MG63 (cell line): ENCODE measurements at regions not wholly inside any gene's neighbourhood (a gene's known extent, or its start where the extent isn't known, plus 50 kb on each side); places are given as distances from the start of the nearest gene placed in this dataset.

Experiments
- DNase-seq: peaks from one replicate; pipeline ENCODE4 v3.0.0-alpha.2; 2020
- H3K27me3 ChIP-seq: fragments of 250-450 bp; sonication (Bioruptor Pico); 2 replicates; pipeline ENCODE4 v1.5.1; 2020; ENCODE audit warnings: mild to moderate bottlenecking, moderate library complexity
- H3K36me3 ChIP-seq: fragments of 250-450 bp; sonication (Bioruptor Pico); 2 replicates; pipeline ENCODE4 v1.5.1; 2020; ENCODE audit warnings: mild to moderate bottlenecking, moderate library complexity
- H3K4me3 ChIP-seq: fragments of 250-450 bp; sonication (Bioruptor Pico); 2 replicates; pipeline ENCODE4 v1.5.1; 2020; ENCODE audit warnings: mild to moderate bottlenecking, moderate library complexity
- H3K9me3 ChIP-seq: fragments of 250-450 bp; sonication (Bioruptor Pico); 2 replicates; pipeline ENCODE4 v1.5.1; 2020; ENCODE audit warnings: mild to moderate bottlenecking, moderate library complexity

DNA sequence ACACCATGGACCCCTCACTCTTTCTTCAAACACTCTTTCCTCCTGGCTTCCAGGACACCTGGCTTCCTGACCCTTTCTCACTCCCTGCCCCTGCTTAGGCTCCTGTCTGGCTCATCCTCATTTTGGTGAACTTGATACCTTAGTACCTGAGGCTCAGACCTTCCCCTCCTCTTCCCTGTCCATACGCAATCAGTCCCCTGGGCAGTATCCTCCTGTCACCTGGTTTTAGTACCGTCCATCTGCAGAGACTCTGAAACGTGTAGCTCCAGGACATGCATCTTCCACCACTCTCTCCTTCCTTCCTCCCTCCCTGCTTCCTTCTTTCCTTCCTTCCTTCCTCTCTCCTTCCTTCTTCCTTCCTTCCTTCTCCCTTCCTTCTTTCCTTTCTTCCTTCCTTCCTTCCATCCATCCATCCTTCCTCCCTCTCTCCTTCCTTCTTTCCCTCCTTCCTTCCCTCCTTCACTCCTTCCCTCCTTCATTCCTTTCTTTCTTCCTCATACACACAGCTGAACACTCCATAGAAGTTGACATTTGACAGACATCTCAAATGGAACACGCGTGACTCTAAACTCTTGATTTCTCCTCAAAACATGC is 1488.6 kb downstream of the TBC1D22A start:
- H3K27me3 ChIP-seq, result peaks cover 11% of the 10 kb centered on the region; the same call in 1 of the 2 replicates
- no peak for DNase-seq
- H3K9me3 ChIP-seq, result no peaks in the 10 kb centered on the region
- no peaks in the 10 kb centered on the region for H3K36me3 ChIP-seq
- no peak overlapping the region for H3K4me3 ChIP-seq

DNA sequence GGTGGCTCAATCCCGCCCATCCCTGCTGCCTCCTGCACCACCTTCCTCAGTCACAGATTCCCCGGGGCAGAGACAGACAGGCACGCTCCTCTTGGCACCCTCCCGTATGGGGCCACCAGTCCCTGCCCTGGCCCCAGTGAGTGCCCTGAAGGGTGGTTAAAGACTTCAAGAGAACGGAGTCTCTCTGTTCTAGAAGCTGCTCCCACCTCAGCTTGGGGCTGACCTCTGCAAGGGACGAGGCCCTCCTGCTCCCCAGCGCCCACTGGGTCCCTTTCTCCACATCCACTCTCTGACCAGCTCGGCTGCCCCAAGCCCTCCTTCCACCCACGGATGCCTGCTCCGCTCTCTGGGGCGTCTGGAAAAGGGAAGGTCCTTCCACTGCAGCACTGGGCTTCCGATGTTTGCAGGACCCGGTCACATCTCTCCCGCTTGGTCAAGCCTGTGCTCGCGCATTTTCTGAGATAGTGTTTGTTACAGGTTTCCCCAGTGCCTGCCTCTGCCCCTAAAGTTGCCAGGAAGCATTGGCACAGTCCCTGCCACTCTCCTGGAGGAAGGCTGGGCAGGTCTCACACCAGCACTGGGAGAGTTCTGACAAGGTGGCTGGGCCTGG is 1487.9 kb downstream of the TBC1D22A start:
- Histone ChIP-seq H3K36me3 (no peaks in the 10 kb centered on the region), H3K9me3 (no peaks in the 10 kb centered on the region), H3K4me3 (no peak overlapping the region), H3K27me3 (peaks cover 13% of the 10 kb centered on the region)
- no peak for DNase-seq

DNA sequence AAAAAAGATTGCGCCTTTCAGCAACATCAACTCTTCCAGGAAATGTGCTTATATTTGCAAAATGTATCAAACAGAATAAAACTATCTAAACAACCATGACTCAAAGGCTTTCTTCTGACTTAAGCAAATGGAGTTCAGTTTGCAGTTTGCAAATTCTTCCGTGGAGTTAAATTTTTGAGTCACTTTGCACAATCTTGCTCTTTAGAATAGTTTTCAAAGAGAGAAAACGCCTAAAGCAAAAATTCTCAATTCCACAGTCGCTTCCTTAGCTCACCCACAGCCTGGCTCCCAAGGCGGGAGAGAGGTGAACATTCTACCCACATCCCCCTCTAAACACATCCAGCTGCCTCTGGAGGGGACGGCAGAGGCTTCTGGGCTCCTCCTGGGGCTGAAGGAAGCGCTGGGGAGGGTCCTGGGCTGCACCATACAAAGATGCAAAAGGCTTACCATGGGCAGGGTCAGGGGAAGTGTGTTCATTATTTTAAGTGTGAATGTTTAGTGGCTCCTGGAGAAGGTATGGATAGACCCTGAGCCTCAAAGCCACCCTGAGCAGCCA is 1487.3 kb downstream of the TBC1D22A start:
- no peak for DNase-seq
- H3K4me3 ChIP-seq, result no peak overlapping the region
- peaks cover 17% of the 10 kb centered on the region for H3K27me3 ChIP-seq
- H3K36me3 ChIP-seq, result no peaks in the 10 kb centered on the region
- no peaks in the 10 kb centered on the region for H3K9me3 ChIP-seq

DNA sequence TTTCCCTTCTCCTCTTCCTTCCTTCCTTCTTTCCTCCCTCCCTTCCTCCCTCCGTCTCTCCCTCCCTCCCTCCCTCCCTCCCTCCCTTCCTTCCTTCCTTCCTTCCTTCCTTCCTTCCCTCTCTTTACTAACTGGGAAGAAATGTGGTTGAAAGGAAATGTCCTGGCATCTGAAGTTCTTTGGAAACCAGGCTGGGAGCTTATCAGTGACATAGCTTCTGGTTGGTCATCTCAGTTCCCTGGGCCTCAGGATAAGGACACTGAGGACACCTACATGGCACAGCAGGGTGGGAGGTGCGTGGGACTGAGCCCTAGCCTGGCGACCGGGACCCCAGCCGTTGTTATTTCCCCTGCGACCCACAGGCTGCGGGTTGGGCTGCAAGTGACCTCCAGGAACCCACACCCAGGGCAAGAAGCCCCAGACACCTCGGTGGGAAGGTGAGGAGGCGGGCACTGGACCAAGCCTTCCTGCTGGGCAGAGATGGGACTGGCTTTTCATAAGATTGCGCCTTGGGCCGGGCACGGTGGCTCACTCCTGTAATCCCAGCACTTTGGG is 1486.5 kb downstream of the TBC1D22A start:
- no peak overlapping the region for H3K4me3 ChIP-seq
- no peaks in the 10 kb centered on the region for H3K36me3 ChIP-seq
- no peak for DNase-seq
- H3K27me3 ChIP-seq, result peaks cover 25% of the 10 kb centered on the region
- H3K9me3 ChIP-seq, result no peaks in the 10 kb centered on the region

DNA sequence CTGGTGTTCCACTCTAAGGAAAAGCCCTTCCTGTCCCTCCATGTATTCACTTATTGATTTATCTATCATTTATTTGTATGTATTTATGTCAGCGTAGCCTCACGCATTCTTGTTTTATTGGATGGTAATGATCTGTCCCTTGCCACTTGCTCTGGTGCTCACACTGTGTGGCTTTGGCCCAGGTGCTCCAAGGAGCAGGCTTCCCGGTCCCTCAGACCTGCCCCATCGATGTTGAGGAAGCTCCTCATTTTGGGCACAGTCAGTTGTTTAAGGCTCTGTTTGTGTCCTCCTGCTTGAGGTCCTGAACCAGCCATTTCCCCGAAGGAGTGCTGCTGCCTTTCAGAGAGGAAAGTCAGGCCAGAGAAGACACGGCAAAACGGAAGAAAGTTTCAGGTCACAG is 1485.4 kb downstream of the TBC1D22A start:
- Histone ChIP-seq H3K4me3 (no peak overlapping the region), H3K36me3 (no peaks in the 10 kb centered on the region), H3K9me3 (no peaks in the 10 kb centered on the region), H3K27me3 (peaks cover 25% of the 10 kb centered on the region)
- no peak for DNase-seq

DNA sequence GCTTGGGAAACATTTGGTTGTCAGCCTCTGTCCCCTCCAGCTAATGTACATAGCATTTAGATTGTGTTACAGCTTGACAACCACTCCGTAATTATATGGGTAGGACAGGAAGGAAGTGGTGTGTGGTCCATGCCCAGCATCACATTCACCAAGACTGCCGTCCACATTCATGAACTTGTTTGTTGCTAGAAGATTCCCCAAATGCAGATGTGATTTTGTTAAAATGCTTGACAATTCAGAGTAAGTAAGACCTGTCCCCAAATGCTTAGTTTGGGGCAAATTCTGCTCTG is 1482.7 kb downstream of the TBC1D22A start:
- Histone ChIP-seq H3K9me3 (no peaks in the 10 kb centered on the region), H3K36me3 (no peaks in the 10 kb centered on the region), H3K4me3 (no peak overlapping the region), H3K27me3 (peaks cover 22% of the 10 kb centered on the region)
- no peak for DNase-seq

DNA sequence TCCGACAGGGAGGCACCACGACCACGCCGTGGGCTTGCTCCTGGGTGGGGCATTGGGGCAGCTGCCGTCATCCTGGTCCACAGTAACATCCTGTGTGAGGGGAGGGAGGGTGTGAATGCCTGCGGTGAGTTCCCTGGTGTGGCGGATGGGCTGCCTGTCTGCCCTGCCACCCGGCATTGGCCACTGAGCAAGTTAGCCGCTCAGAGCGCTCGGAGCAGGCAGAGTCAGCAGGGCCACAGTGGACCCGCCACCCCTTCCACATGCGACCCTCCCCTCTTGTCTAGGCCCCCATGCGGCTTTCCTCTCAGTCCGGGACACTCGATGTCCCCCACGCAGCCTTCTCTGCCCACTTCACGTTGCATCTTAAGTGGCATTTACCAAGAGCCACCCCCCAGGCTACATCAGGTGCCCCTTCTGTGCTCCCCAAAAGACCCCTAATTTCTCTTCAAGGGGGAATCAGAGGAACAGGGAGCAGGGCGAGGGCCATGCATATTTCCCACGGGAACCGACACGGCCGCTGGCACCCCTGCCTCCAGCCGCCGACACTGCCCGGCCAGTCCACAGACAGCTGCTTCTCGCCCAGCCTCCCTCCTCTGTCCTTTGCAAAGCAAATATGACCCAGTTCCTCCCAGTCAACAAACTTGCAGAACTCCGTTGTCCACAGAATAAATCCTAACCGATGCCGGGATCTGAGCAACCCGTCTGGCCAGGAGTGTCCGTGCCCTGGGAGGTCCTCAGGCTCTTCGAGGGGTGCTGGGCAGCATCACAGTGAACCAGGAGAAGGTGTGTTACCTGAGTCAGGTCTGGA is 1482.1 kb downstream of the TBC1D22A start:
- no peak for DNase-seq
- Histone ChIP-seq H3K27me3 (peaks cover 17% of the 10 kb centered on the region), H3K9me3 (no peaks in the 10 kb centered on the region), H3K36me3 (no peaks in the 10 kb centered on the region), H3K4me3 (no peak overlapping the region)

DNA sequence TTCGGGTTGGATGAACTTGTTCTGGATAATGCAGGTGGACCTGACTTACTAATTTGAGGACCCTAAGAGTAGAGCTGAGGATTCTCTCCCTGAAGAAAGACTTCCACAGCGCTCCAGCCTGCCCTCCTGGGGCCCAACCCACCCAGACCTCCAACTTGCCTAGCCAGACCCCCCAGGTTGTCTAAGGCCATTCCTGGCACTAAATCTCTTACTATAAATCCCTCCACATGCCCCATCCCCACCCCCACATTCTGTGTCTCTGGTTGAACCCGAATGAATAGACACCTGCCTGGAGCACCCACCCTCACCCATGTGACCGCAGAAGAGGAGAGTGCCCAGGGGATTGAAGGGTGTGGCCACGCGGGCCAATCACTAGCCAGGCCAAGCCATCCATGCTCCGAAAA is 1480.0 kb downstream of the TBC1D22A start:
- DNase-seq, result no peak
- Histone ChIP-seq H3K27me3 (peaks cover 14% of the 10 kb centered on the region), H3K9me3 (no peaks in the 10 kb centered on the region), H3K36me3 (no peaks in the 10 kb centered on the region), H3K4me3 (no peak overlapping the region)

DNA sequence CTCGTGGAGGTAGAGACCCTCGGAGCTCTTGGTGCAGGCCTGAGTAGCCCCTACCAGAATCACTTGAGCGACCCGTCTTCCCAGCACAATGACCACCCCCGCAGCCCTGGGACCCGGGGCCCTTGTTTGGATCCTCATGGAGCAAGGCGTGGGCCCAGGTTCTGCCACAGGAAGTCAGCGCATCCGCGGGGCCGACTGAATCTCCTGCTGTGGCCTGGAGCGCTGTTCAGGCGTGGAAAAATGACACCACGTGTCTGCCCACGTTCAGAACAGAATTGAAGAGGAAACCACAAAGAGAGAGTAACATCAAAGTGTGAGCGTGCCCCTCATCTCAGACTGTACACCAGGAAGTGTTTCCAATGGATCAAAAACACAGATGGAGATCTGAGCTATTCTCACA is 1479.2 kb downstream of the TBC1D22A start:
- no peak overlapping the region for H3K4me3 ChIP-seq
- H3K27me3 ChIP-seq, result peaks cover 14% of the 10 kb centered on the region
- no peaks in the 10 kb centered on the region for H3K36me3 ChIP-seq
- DNase-seq, result no peak
- no peaks in the 10 kb centered on the region for H3K9me3 ChIP-seq

DNA sequence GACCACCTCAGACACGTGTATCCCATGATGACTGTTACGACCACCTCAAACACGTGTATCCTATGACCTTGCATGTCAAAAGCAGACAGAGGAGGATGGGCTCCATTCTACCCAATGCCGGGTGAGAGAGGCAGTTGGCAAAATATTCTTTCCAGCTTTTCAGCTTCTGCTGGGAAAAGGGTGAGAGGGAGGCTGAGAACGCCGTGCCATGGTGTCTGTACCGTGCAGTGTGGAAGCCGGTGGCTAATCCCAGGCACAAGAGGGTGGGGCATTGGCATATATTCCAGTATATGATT is 1478.4 kb downstream of the TBC1D22A start:
- H3K36me3 ChIP-seq, result no peaks in the 10 kb centered on the region
- no peak for DNase-seq
- H3K9me3 ChIP-seq, result no peaks in the 10 kb centered on the region
- H3K4me3 ChIP-seq, result no peak overlapping the region
- H3K27me3 ChIP-seq, result peaks cover 14% of the 10 kb centered on the region

DNA sequence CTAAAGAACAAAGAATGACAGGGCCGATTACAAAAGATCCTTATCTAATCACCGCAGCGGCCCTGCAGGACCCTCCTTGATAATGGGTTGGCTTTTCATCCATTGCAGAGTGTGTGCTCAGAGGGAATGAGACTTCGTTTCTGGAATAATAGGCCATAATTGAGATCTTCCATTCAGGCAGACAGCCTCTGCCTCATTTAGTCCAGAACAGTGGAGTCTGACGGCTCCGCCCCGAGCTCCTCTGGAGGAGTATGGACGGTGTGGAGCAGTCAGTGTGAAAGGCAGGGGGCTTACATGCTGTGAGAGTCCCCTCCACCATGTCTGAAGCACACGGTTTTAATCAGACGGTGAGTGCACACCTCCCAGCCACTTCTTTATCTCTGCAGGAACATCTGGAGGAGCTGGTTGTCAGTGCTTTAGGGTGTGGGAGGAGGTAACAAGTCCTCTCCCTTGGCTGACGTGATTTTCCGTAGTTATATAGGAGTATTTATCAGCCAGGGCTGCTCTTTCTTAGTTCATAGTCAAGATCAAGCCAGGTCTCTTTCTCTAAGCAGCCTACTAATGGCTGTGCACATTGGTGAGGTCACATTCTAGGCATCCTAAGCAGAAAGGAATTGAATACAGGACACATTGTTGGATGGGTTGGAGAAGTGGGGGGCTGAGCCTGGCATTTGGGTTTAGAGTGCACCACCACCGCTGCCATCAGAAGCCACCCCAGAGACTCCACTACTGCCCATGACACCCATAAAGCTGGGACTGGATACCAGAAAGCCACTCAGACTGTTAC is 1477.9 kb downstream of the TBC1D22A start:
- Histone ChIP-seq H3K27me3 (peaks cover 12% of the 10 kb centered on the region), H3K9me3 (no peaks in the 10 kb centered on the region), H3K36me3 (no peaks in the 10 kb centered on the region), H3K4me3 (no peak overlapping the region)
- DNase-seq, result no peak

DNA sequence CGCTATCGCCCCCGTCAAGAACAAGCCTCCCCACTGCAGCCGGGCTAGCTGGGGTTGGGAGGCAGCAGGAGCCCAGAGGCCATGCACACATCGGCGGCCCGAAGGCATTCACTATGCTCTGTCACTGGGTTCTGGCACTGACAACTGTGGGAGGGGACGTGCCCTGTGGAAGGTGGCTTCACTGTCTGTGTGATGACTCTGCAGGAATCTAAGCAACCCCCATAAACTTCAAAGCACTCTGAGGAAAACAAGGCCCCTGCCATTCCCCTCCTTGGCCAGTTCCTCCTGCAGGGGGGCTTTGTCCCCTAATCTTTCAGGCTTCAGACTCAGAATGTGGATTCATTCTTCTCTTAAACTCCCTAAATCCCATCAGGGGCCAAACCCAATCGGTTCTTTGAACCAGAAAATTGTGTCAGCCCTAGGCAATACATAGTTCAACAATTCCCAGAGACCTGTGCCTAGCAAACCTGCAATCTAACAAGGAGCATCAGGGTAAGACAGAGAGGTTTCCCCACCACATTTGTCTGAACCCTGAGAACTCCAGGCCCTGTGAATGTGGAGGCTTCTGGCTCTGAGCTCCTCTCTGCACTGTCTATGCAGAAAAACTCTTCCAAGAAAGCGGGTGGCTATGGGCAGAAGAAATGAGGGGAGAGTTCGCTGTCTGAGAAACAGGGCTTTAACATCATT is 1477.2 kb downstream of the TBC1D22A start:
- Histone ChIP-seq H3K9me3 (no peaks in the 10 kb centered on the region), H3K36me3 (no peaks in the 10 kb centered on the region), H3K4me3 (no peak overlapping the region), H3K27me3 (peaks cover 6% of the 10 kb centered on the region)
- no peak for DNase-seq

DNA sequence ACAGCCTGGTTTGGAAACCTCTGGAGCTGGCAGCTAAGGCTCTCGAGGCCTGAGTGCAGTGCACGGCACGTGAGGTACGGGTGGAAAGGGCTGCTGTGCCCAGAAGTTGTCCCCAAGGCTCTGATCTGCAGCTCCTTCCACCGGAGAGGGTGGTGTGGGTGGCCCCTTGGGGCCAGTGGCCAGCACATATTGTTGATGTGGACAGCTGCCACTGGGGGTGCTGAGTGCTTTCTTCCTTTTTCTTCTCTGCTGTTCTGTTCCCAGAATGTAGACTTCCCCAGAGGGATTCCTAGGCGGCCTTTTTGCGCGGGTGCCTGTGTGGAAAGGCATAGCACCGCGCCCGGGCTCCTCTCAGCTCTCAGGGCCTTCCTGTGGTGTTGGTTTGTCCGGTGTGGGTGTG is 1476.5 kb downstream of the TBC1D22A start:
- no peaks in the 10 kb centered on the region for H3K9me3 ChIP-seq
- no peak overlapping the region for H3K4me3 ChIP-seq
- DNase-seq, result no peak
- H3K27me3 ChIP-seq, result no peaks in the 10 kb centered on the region; the same call in 1 of the 2 replicates
- no peaks in the 10 kb centered on the region for H3K36me3 ChIP-seq

DNA sequence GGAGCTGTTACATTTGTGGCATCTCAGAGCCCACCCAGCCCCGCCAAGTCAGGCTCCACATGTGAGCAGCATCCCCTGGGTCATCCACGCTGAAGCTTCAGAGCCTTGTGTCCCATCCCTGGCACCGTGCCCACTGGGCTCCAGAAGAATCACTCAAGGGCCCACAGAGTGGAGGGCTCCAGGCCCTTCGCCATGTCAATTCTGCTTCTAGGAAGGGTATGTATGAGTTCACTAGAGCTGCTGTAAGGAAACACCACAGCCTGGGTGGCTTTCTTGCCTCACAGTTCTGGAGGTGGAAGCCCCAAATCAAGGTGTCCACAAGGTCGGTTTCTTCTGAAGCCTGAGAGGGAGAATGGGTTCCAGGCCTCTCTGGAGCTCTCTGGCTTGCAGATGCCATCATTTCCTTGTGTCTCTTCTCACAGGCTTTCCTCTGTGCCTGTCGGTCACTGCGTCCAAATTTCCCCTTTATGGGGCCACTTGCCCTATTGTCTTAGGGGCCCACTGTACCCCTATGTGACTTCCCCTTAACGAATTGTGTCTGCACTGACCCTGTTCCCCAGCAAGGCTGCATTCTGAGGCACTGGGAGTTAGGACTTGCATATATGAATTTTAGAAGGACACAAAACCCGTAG is 1476.0 kb downstream of the TBC1D22A start:
- peaks cover under 1% of the 10 kb centered on the region; the same call in 1 of the 2 replicates for H3K9me3 ChIP-seq
- H3K4me3 ChIP-seq, result no peak overlapping the region
- no peaks in the 10 kb centered on the region for H3K27me3 ChIP-seq
- H3K36me3 ChIP-seq, result no peaks in the 10 kb centered on the region
- no peak for DNase-seq

DNA sequence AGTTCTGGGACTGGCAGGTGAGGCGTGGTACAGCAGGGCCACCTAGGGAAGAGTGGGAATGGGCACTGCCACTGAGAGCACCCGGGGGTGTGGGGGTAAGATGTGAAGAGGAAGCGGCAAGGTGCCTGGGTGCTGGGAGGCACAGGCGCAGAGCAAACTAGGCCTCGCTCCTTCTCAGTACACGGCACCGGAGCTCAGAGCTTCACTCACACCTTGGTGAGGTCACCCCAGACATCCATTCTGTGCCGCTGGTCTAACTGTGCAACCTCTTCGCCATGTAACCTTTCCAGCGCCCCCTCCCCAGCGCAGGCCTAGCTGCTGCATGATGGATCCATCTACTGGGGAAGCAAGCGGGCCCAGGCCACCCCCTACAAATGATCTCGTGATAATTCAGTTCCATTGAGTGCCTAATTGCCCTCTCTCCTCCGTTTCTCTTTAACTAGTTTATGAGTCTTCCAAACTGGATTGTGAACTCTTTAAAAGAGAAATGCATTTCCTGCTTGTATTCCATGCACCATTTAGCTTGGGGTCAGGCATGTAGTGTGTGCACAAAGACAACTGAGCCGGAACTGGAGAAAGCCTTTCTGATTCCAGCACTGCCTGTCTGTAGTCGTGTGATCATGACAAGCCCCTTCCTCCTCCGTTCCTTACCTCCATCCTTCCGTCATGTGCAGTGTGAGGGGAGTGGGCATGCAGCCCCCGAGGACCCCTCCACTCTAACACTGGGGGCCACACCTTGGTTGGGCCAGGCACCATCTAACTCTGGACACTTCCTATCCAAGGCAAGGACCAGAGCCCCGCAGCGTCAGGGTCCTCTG is 1475.2 kb downstream of the TBC1D22A start:
- Histone ChIP-seq H3K36me3 (no peaks in the 10 kb centered on the region), H3K4me3 (no peak overlapping the region), H3K9me3 (peaks cover 1% of the 10 kb centered on the region; the same call in 1 of the 2 replicates)

More for the DNA sequence above, 1475.2 kb downstream of the TBC1D22A start:
- no peak for DNase-seq
- no peaks in the 10 kb centered on the region for H3K27me3 ChIP-seq
